GM19043 (cell line): ENCODE measurements at regions not wholly inside any gene's neighbourhood (a gene's known extent, or its start where the extent isn't known, plus 50 kb on each side); places are given as distances from the start of the nearest gene placed in this dataset.

Source experiments
- ATAC-seq: cut with Tn5 transposase; IDR thresholded peaks from one replicate; pipeline ENCODE4 v1.9.1; 2021; ENCODE audit warnings: low read depth; ENCODE audit not compliant: unreplicated experiment

DNA sequence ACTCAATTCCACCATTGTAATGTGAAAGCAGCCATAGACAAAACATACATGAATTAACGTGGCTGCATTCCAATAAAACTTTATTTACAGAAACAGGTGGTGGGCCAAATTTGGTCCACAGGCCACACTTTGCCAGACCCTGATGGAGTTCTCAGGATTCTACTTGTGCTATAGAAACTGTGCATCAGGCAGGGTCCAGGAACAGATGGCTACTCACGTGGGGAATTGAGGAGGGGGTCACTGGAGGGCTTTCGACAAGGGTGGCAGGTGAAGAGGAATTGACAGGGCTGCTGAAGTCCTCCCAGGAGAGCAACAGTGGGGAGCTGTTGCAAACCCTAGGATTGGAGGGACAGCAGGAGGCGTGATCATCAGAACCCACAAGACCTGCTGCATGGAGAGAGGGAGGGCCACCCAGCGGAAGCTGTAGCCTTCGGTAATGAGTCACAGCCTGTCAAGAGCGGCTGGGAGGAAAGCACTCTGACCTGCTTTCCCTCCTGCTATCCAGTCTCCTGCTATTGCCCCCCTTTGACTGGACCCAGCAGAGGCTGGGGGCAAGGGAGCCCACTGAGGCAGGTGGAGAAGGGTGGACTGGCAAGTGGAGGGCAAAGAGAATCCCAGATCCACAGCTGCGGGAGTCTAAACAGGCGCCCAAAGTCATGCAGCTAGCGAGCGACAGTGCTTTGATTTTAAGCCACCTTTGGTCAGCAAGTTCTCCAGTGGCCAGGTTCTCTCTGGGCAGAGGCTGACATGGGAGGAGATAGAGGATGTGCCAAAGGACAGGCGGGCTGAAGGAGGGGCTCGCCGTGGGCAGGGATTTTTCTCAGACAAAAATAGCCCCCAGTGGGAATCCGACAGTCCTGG lies 138.3 kb upstream of the SMIM23 start:
- no peak for ATAC-seq

- no peak for ATAC-seq
Observed at GRCh38 chr5:171647904-171648260, 137.7 kb upstream of the SMIM23 start.

DNA sequence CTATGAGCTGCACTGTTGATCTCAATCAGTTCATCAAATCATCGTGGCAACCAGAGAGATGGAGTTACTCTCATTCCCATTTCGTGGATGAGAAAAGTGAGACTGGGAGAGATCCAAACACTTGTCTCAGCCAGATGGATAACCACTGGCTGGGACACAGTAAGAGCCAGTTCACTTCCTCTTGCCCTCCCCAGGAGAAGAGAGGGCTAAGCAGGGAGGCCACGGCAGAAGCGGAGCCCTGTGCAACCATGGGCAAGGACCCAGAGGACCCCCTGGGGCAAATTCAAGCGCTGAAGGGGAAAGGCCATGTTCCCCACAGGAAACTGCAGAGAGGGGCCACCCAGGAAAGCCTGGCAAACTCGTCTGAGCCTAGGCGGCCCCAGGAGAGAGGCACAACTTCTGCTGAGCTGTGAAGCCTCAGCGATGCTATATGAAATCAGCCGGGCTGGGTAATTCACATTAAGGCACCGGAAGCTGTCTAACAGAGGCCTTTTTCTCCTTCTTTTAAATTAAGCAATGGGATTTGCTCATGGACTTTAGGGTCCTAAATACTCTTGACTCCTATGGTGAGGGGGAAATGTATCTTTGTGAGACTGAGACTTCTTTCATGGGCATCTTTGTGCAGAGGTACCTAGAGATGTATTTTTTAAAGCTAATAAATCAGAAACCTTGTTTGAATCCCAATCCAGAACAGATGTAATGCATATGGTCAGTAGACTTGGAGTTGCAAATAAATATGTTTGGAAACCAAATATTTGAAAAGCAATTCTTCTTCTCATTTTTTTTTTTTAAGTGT lies 137.1 kb upstream of the SMIM23 start:
- ATAC-seq: no peak

DNA sequence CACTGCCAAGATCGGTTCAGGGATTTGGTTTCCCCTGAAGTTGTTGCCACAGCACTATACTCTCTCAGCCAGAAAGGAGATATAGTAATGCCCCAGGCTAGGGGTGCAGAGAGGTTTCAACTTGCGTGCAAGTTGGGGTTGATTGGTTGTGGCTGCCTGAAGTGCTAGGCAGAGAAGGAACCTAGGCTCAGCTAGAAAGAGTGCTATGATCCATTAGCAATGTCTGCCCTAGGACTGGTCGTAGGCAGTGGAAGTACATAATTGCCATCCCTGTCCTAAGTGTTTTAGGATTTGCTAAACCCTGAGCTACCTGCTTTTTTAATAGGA lies 136.6 kb upstream of the SMIM23 start:
- no peak for ATAC-seq

DNA sequence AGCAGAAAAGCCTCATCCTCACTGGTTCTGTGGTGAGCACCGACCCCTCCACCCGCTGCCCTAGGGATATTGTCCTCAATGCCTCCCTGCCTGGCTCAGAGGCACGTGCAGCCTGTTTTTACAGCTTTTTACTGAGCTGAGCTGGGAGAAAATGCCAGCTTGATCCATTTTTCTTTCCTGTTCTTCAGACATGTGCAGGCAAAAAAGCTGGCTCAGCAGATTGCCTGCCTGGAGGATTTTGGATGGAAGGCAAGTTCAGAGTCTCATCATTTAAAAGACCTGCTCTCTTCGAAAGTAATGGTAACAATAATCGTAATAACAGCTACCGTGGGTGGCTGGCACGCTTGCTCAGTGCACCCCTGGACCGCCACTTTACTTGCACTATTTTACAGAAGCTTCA lies 135.0 kb upstream of the SMIM23 start:
- ATAC-seq: no peak

- ATAC-seq: no peak
Observed at GRCh38 chr5:171651102-171651501, 134.5 kb upstream of the SMIM23 start.

GRCh38 chr5:171654881-171655280 lies 130.7 kb upstream of the SMIM23 start:
- no peak for ATAC-seq

DNA sequence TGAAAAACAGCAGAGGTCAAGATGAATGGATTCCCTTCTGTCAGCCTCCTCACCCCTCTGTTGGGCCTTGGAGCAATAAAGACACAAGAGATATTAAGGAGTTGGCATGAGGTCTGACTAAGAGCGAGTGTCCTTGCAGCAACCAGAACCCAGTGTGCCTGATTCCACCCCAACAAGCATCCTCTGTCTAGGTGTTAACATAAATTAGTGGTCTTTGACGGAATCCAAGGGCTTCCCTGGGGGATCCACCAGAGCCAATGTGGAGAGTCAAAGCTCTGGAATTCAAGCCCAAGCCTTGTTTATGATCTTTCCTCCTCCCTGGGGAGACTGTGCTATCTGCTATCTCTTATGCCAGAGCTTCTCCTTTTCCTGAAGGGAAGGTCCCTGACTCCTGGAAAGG lies 128.1 kb upstream of the SMIM23 start:
- ATAC-seq: no peak

DNA sequence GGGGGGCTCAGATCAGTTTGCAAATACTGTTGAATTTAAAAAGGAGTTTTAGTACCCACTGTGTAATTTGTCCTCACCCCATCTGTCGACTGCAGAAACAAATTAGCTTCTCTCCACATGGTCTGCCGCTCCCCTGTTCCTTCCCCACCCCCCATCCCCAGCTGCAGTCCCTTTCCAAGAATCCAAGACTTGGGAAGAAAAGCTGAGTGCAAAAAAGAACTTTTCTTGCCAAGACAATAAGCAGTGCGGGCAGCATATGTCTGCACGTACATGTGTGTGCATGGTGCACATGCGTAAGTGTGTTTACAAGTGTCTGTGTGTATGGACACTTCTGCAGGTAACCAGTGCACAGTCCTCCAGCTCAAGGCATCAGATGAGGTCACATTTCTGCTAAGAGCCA lies 125.7 kb upstream of the SMIM23 start:
- no peak for ATAC-seq

GRCh38 chr5:171660434-171660833 lies 125.2 kb upstream of the SMIM23 start:
- no peak for ATAC-seq

- no peak for ATAC-seq
Observed at GRCh38 chr5:171661143-171661542, 124.5 kb upstream of the SMIM23 start.

GRCh38 chr5:171663311-171664085 lies 122.1 kb upstream of the SMIM23 start:
- no peak for ATAC-seq

GRCh38 chr5:171664489-171664888 lies 121.1 kb upstream of the SMIM23 start:
- ATAC-seq: no peak

- ATAC-seq: no peak
Observed at GRCh38 chr5:171666815-171667214, 118.8 kb upstream of the SMIM23 start.

DNA sequence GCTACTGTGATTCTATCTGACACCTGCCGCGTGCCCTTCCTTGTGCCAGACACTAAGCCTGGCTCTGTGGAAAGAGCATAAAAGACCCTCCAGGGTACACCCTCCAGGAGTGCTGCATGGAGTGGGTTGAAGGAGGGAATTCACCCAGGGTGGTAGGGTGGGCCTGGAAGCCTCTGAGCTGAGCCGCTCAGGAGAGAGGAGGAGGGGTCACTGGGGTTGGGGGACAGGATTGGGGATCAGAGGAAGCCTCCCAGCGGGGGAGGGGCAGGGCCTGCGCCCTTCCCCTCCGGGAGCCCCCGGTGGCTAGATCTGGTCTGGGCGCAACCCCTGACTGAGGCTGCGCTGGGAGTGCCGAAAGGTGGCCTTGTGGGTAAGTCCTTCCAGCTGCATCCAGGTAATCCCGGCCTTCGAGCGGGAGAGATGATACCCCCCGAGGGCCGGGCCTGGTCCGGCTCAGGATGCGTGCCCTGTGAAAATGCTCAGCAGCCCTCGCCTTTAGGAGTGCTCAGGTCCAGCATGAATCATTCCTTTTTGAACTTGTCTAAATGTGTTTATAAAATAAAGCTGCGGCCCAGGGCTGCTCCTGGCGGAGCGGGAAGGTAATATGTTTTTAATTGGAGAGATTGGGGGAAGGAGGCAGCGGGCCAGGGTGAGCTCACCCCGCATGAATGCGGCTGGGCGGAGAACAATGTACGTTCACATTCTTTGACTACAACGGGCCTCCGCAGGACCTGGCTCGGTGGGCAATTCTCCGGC lies 118.1 kb upstream of the SMIM23 start:
- ATAC-seq: no peak

- ATAC-seq: no peak
Observed at GRCh38 chr5:171668097-171668412, 117.6 kb upstream of the SMIM23 start.

DNA sequence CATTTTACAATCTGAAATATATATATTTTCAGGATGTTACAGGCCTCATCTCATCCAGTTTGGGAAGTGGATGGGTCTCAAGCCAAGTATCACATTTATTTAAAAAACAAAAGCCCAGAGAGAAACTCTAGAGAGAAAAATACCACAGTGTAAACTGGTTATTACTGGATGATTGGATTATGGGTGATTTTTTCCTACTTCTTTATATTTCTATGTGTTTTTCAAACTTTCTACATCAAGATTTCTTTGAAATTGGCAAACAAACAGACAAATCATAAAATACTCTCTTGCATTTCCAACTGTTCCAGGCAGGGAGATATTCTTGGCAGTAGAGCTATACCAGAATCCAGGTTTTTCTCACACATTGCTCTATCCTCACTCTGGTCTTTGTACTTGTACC lies 116.0 kb upstream of the SMIM23 start:
- ATAC-seq: no peak

GRCh38 chr5:171672556-171672955 lies 113.1 kb upstream of the SMIM23 start:
- no peak for ATAC-seq

DNA sequence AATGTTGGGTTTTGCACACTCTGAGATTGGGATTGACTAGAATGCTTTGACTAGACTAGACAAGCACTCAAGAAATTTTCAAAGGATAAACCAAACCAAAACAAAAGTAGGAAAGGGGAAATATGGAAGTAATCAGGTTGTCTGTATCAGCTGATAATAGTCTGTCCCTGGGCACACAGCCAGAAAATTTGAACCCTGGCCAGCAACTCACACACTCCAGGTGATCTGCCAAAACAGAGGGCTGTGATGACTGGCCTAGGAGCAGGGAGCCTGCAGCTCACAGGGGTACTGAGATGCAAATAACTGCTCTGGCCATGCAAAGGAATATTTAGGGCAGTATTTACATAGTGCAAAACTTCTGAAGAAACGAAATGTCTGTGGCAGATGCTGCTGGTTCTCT lies 112.3 kb upstream of the SMIM23 start:
- ATAC-seq: no peak

DNA sequence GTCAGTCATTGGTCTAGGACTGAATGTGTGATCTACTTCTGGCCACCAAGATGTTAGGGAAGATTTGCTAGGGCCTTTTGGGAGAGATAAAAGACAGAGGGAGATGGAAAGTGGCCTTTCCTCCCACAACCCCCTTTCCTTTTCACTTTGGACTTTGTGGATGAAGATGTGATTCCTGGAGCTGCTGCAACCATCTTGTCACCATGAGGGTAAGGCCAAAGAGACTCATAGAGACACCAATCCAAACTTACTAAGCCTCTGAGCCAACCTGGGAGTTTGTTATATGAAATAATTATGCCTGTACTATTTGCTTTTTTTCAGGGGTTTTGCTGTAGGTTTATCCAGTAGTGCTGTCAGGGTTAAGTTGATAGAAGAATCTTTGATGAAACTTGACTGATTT lies 111.8 kb upstream of the SMIM23 start:
- no peak for ATAC-seq

DNA sequence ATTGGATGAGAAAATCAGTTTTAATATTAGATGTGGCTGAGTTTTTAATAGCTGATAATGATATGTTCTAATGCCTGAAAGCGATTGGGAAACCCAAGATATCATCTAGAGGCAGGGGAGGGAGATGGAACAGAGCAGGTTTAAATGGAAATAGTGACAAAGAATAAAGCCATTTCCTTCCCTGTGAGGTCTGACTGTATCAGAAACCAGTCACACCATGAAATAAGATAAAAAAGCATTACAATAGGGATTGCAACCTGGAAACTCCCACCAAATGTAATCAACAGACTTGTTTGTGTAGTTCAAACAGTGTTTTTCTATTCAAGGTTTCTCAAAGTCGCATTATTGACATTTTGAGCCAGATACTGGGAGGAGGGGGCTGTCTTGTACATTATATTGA lies 110.1 kb upstream of the SMIM23 start:
- ATAC-seq: no peak
